ENCODE measurements at regions not wholly inside any gene's neighbourhood (a gene's known extent, or its start where the extent isn't known, plus 50 kb on each side); places are given as distances from the start of the nearest gene placed in this dataset.

DNA sequence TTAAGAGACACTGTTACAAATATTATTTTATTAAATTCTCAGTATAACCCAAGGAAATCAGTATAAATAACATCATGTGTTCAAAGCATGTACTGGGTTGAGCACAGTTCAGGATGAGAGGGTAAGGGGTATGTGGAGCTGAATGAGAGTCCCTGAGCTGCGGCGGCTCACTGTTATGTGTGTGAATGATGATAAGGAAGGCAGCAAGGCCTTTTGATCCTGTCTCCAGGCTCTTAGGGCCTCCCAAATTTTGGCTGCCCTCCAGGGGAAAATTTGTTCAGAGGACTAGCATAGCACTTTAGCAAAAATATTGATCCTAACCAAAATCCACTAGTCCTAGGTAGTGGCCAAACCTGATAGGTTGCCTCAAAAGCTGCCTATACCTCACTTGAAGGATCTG, 86.1 kb upstream of the SPON1 start:
- Histone ChIP-seq H3K27me3 (replicated peaks in 1 of 7) (peaks cover 0 to 8% (median 0%) of the 10 kb centered on the region in 7 donors), H3K4me3 (no peak overlapping the region), H3K36me3 (no peaks in the 10 kb centered on the region), H3K4me1 (peaks cover 0 to 8% (median 0%) of the 10 kb centered on the region in 6 donors), H3K27ac (no peak overlapping the region), H3K9me3 (no peaks in the 10 kb centered on the region)
- TF ChIP-seq POLR2A (IDR thresholded peaks at IDR 0.05), result no peak
- DNase-seq, result no peak
- intact Hi-C loops (cut with DNase I; ENCODE audit: low total_unique reads), result no loop called here
- WGBS, 5 donors, result 77 to 97% (median 83%) methylated on average over 2 of the region's 2 CpGs

DNA sequence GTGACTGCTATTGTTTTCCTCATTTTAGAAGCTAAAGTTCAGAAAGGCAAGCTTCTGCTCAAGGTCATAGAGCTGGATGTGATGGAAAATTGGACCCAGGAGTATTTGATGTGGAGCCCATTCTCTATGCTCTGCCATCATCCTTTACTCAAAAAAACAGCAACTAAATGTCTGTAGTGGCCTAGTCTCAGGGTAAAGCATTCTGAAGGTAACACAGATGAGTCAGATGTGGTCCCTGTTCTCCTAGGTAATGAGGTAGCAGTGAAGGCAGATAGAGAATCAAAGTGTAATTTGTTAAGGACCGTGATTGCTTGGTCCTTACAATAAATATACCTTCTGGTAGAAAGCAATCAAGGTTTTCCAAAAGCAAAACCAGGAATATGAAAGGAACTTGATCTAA, 84.4 kb upstream of the SPON1 start:
- Histone ChIP-seq H3K36me3 (no peaks in the 10 kb centered on the region), H3K27ac (no peak overlapping the region), H3K4me3 (no peak overlapping the region), H3K9me3 (no peaks in the 10 kb centered on the region), H3K4me1 (peaks cover 0 to 6% (median 0%) of the 10 kb centered on the region in 6 donors), H3K27me3 (replicated peaks in 1 of 7) (no peaks in the 10 kb centered on the region)
- DNase-seq, result no peak
- 90 to 97% (median 91%) methylated on average over 1 of the region's 1 CpG for WGBS, 5 donors
- intact Hi-C loops (cut with DNase I; ENCODE audit: low total_unique reads), result no loop called here
- TF ChIP-seq POLR2A (IDR thresholded peaks at IDR 0.05) (no peak), POLR2AphosphoS5 (IDR thresholded peaks at IDR 0.05) (no peak)
- TF ChIP-seq, protein P1, sequence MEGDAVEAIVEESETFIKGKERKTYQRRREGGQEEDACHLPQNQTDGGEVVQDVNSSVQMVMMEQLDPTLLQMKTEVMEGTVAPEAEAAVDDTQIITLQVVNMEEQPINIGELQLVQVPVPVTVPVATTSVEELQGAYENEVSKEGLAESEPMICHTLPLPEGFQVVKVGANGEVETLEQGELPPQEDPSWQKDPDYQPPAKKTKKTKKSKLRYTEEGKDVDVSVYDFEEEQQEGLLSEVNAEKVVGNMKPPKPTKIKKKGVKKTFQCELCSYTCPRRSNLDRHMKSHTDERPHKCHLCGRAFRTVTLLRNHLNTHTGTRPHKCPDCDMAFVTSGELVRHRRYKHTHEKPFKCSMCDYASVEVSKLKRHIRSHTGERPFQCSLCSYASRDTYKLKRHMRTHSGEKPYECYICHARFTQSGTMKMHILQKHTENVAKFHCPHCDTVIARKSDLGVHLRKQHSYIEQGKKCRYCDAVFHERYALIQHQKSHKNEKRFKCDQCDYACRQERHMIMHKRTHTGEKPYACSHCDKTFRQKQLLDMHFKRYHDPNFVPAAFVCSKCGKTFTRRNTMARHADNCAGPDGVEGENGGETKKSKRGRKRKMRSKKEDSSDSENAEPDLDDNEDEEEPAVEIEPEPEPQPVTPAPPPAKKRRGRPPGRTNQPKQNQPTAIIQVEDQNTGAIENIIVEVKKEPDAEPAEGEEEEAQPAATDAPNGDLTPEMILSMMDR (IDR thresholded peaks at IDR 0.05 in 8 of 11, conservative IDR thresholded peaks at IDR 0.05 in 3 of 11), result no peak

DNA sequence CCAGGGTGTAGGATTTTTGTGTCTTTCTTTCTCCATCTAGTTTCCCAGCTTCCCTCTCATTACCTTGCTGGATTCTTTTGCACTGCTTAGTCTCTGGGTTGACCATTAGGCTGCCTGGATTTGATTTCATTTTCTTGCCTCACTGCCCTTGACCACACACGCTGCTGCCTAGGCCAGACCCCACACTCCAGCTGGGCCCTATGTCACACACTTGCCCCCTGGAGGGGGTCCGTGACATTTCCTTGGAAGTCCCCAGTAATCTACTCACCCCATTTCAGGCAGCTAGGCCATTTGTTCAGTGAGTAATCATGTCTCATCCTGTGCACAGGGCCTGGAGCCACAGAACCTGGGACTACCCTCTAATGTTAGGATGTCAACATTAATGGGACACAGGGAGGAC, 81.9 kb upstream of the SPON1 start:
- DNase-seq, result no peak
- H3K27me3 ChIP-seq (replicated peaks in 1 of 7), result no peaks in the 10 kb centered on the region
- 84 to 89% (median 86%) methylated on average over 2 of the region's 2 CpGs for WGBS, 5 donors
- H3K36me3 ChIP-seq, result no peaks in the 10 kb centered on the region
- H3K4me1 ChIP-seq, result no peaks in the 10 kb centered on the region
- intact Hi-C loops (cut with DNase I; ENCODE audit: low total_unique reads), result no loop called here
- no peaks in the 10 kb centered on the region for H3K9me3 ChIP-seq
- no peak for TF ChIP-seq POLR2A (IDR thresholded peaks at IDR 0.05)
- TF ChIP-seq, protein P1 (IDR thresholded peaks at IDR 0.05 in 8 of 11, conservative IDR thresholded peaks at IDR 0.05 in 3 of 11), result no peak
- TF ChIP-seq POLR2AphosphoS5 (IDR thresholded peaks at IDR 0.05), result no peak
- H3K27ac ChIP-seq, result no peak overlapping the region
- H3K4me3 ChIP-seq, result no peak overlapping the region

DNA sequence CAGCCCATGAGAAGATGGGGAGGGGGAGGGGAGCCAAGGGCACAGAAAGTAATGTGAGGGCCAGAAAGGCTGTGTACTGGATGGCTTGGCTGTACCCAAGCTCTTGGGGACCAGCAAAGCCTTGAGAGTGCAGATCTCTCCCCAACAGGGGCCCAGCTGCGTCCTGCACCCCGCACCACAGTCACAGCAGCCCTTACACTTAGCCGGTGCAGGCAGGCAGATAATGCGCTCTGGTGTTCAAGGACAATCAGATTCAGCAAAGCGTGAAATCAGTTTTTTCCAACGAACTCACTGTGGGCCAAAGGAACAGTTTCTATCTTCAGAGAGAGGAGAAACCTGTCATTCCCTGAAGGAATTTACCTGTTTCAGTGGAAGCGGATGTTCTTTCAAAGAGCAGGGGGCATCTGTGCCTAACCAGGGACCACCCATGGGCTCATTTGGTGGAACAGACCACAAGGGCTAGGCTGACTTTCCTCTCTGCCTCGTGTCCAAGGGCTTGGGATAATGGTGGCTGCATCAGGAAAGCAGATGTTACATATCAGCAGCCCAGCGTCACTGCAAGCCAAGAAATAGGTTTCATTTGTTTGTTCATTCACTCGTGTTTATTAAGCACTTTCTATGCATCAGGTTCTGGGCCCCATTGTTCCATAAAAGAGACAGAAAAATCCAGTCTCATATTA, 81.2 kb upstream of the SPON1 start:
- no peak for DNase-seq
- WGBS, 5 donors, result 86 to 91% (median 89%) methylated on average over 10 of the region's 10 CpGs

DNA sequence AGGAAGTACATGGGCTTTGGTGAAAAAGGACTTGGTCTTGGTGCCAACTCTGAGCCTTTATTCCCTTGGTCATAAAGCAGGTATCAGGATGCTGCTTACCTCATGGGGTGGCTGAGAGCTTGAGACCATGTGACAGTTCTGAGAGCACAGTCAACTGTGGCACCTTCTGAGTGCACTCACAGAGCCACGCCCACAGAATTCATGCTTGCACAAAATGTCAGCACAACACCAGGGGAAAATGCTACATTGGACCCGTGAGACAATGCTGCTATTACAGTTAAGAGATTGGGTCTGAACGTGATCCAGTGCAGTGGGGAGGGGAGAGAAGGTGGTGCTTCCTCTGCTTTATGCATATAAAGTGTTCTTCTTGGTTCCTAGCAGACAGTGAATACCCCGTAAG, 79.5 kb upstream of the SPON1 start:
- H3K9me3 ChIP-seq, result peaks cover 0 to 4% (median 0%) of the 10 kb centered on the region in 8 donors
- no peak overlapping the region for H3K27ac ChIP-seq
- no peaks in the 10 kb centered on the region for H3K36me3 ChIP-seq
- no peak for DNase-seq
- intact Hi-C loops (cut with DNase I; ENCODE audit: low total_unique reads), result no loop called here
- no peak overlapping the region for H3K4me3 ChIP-seq
- WGBS, 5 donors, result 52 to 82% (median 80%) methylated on average over 3 to 4 of the region's 4 CpGs
- TF ChIP-seq, protein P1 (IDR thresholded peaks at IDR 0.05 in 8 of 11, conservative IDR thresholded peaks at IDR 0.05 in 3 of 11), result no peak
- TF ChIP-seq POLR2A (IDR thresholded peaks at IDR 0.05) (no peak), POLR2AphosphoS5 (IDR thresholded peaks at IDR 0.05) (no peak)
- H3K4me1 ChIP-seq, result no peaks in the 10 kb centered on the region
- no peaks in the 10 kb centered on the region for H3K27me3 ChIP-seq (replicated peaks in 1 of 7)

More for the DNA sequence above, 81.2 kb upstream of the SPON1 start:
- no peaks in the 10 kb centered on the region for H3K4me1 ChIP-seq
- TF ChIP-seq POLR2A (IDR thresholded peaks at IDR 0.05), result no peak
- no peak overlapping the region for H3K4me3 ChIP-seq
- no peaks in the 10 kb centered on the region for H3K27me3 ChIP-seq (replicated peaks in 1 of 7)
- H3K36me3 ChIP-seq, result no peaks in the 10 kb centered on the region
- no peak overlapping the region for H3K27ac ChIP-seq
- no peaks in the 10 kb centered on the region for H3K9me3 ChIP-seq
- intact Hi-C loops (cut with DNase I; ENCODE audit: low total_unique reads), result no loop called here

All from spleen (tissue), 11 donors.